ENCODE measurements at regions not wholly inside any gene's neighbourhood (a gene's known extent, or its start where the extent isn't known, plus 50 kb on each side); places are given as distances from the start of the nearest gene placed in this dataset.

DNA sequence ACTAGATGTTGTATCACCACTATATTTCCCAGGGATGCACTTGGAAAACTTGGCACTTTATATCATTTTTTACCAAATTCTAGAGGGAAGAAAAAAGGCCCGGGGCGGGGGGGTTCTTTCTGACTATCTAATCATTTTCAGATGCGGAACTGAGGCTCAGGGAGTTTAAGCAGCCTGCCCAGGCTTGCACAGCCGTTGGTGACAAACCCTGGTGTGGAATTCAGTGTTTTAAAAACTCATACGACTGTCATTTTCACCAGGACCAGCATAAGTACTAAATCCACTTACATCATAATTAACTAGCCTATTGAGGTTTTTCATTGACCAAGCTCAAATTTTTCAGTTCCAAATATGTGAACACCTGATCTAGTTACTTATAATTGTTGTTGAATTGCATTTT lies 181.0 kb downstream of the IPO8 start:
- no peaks in the 10 kb centered on the region for H3K36me3 ChIP-seq
- no peaks in the 10 kb centered on the region for H3K9me3 ChIP-seq
- no peak overlapping the region for H3K4me3 ChIP-seq
- TF ChIP-seq CTCF (IDR thresholded peaks at IDR 0.05 in 4 of 5, conservative IDR thresholded peaks at IDR 0.05 in 1 of 5) = no peak
- TF ChIP-seq POLR2A (IDR thresholded peaks at IDR 0.05) = no peak
- no peaks in the 10 kb centered on the region for H3K27me3 ChIP-seq
- intact Hi-C loops (cut with DNase I; ENCODE audit: low total_unique reads) (no loop called here), in situ Hi-C loops (cut with MboI; ENCODE audit: low sequenced_read_pairs in 4 of 4) (no loop called here)
- H3K27ac ChIP-seq = no peak overlapping the region
- no peaks in the 10 kb centered on the region for H3K4me1 ChIP-seq
- ATAC-seq (no peak), DNase-seq (no peak)

GRCh38 chr12:30508205-30508967 lies 187.3 kb downstream of the IPO8 start:
- H3K4me3 ChIP-seq = no peak overlapping the region
- no peak overlapping the region for H3K27ac ChIP-seq
- TF ChIP-seq CTCF (IDR thresholded peaks at IDR 0.05 in 4 of 5, conservative IDR thresholded peaks at IDR 0.05 in 1 of 5) = no peak
- no peak for TF ChIP-seq POLR2A (IDR thresholded peaks at IDR 0.05)
- no peaks in the 10 kb centered on the region for H3K4me1 ChIP-seq
- no peaks in the 10 kb centered on the region for H3K36me3 ChIP-seq
- H3K27me3 ChIP-seq = no peaks in the 10 kb centered on the region
- no peaks in the 10 kb centered on the region for H3K9me3 ChIP-seq
- intact Hi-C loops (cut with DNase I; ENCODE audit: low total_unique reads) (no loop called here), in situ Hi-C loops (cut with MboI; ENCODE audit: low sequenced_read_pairs in 4 of 4) (no loop called here)
- no peak for DNase-seq
- ATAC-seq = no peak

- in situ Hi-C loops (cut with MboI; ENCODE audit: low sequenced_read_pairs in 4 of 4) = no loop called here
- Histone ChIP-seq H3K4me3 (no peak overlapping the region), H3K4me1 (no peaks in the 10 kb centered on the region), H3K27ac (no peak overlapping the region), H3K27me3 (no peaks in the 10 kb centered on the region), H3K36me3 (no peaks in the 10 kb centered on the region), H3K9me3 (no peaks in the 10 kb centered on the region)
- intact Hi-C loops (cut with DNase I; ENCODE audit: low total_unique reads) = no loop called here
- DNase-seq = no peak
- no peak for ATAC-seq
- TF ChIP-seq POLR2A (IDR thresholded peaks at IDR 0.05) = no peak
- no peak for TF ChIP-seq CTCF (IDR thresholded peaks at IDR 0.05 in 4 of 5, conservative IDR thresholded peaks at IDR 0.05 in 1 of 5)
Observed at GRCh38 chr12:30507576-30507975, 188.1 kb downstream of the IPO8 start.

DNA sequence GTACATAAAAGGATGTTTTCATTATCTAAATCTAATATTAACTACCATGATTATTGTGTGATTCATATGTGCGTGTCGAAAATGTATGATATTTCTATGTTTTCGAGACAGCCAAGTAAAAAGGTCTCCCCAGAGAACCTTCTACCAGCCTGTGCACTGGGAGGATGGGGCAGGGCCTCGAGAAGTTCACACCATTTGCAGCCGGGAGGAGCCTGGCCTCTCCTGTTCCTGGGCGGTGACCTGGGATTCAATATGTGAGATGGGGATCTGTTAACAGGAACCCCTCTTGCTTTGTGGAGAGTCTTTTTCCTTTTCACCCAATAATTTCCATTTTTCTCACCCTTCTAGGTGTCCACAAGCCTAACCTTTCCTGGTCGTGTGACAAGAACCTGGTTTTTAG lies 189.3 kb downstream of the IPO8 start:
- TF ChIP-seq CTCF (IDR thresholded peaks at IDR 0.05 in 4 of 5, conservative IDR thresholded peaks at IDR 0.05 in 1 of 5) (no peak), POLR2A (IDR thresholded peaks at IDR 0.05) (no peak)
- Histone ChIP-seq H3K4me1 (no peaks in the 10 kb centered on the region), H3K36me3 (no peaks in the 10 kb centered on the region), H3K27ac (no peak overlapping the region), H3K9me3 (no peaks in the 10 kb centered on the region), H3K27me3 (no peaks in the 10 kb centered on the region), H3K4me3 (no peak overlapping the region)
- DNase-seq (no peak), ATAC-seq (no peak)
- in situ Hi-C loops (cut with MboI; ENCODE audit: low sequenced_read_pairs in 4 of 4) (no loop called here), intact Hi-C loops (cut with DNase I; ENCODE audit: low total_unique reads) (no loop called here)

- intact Hi-C loops (cut with DNase I; ENCODE audit: low total_unique reads) (no loop called here), in situ Hi-C loops (cut with MboI; ENCODE audit: low sequenced_read_pairs in 4 of 4) (no loop called here)
- ATAC-seq (no peak), DNase-seq (no peak)
- no peaks in the 10 kb centered on the region for H3K27me3 ChIP-seq
- no peak for TF ChIP-seq POLR2A (IDR thresholded peaks at IDR 0.05)
- TF ChIP-seq CTCF (IDR thresholded peaks at IDR 0.05 in 4 of 5, conservative IDR thresholded peaks at IDR 0.05 in 1 of 5) = no peak
- no peak overlapping the region for H3K27ac ChIP-seq
- H3K4me3 ChIP-seq = no peak overlapping the region
- H3K4me1 ChIP-seq = no peaks in the 10 kb centered on the region
- no peaks in the 10 kb centered on the region for H3K36me3 ChIP-seq
- no peaks in the 10 kb centered on the region for H3K9me3 ChIP-seq
Observed at GRCh38 chr12:30501718-30502117, 194.0 kb downstream of the IPO8 start.
